ENCODE measurements at regions not wholly inside any gene's neighbourhood (a gene's known extent, or its start where the extent isn't known, plus 50 kb on each side); places are given as distances from the start of the nearest gene placed in this dataset.
"Not testable (repeated sequence)": the region's sequence is repeated elsewhere in the genome, so short reads cannot be mapped to it uniquely, and the experiment has no call there.

- Mint-ChIP-seq H3K36me3 (ENCODE audit: insufficient read depth in 1 of 3, low read depth in 3 of 3) (no peaks in the 10 kb centered on the region; a peak in 1 of 7 replicates), H3K4me3 (no peak overlapping the region), H3K4me1 (peaks cover 2 to 7% of the 10 kb centered on the region in 2 experiments; a peak in 2 of 4 replicates), H3K27me3 (ENCODE audit: low read depth) (no peaks in the 10 kb centered on the region), H3K9me3 (no peaks in the 10 kb centered on the region; a peak in 2 of 5 replicates), H3K27ac (no peak overlapping the region; a peak in 1 of 7 replicates)
- H3K9ac ChIP-seq (ENCODE audit: extremely low read depth, insufficient read length, low read length): no peak overlapping the region
- no peak overlapping the region for H3K14ac ChIP-seq (ENCODE audit: insufficient read depth, low read length)
- no peak overlapping the region for H2BK5ac ChIP-seq (ENCODE audit: insufficient read length, low read length)
- H2AK5ac ChIP-seq (ENCODE audit: insufficient read length, low read length): no peak overlapping the region
- no peak overlapping the region for H3K27ac ChIP-seq (ENCODE audit: insufficient read length, low read depth, low read length)
- no peak overlapping the region for H4K5ac ChIP-seq (ENCODE audit: insufficient read length, low read depth, low read length)
- no peak overlapping the region for H4K8ac ChIP-seq (replicated peaks; ENCODE audit: insufficient read length, low read depth, low read length)
- no peak overlapping the region for H2BK120ac ChIP-seq (ENCODE audit: low read depth, low read length, poor library complexity, severe bottlenecking)
- no peak overlapping the region for H4K91ac ChIP-seq (ENCODE audit: insufficient read length, low read depth, low read length)
- H3K18ac ChIP-seq (ENCODE audit: insufficient read length, low read depth, low read length): no peak overlapping the region
- no peak overlapping the region for H2BK12ac ChIP-seq (ENCODE audit: insufficient read length, low read depth, low read length)
- H3K4me1 ChIP-seq (ENCODE audit: insufficient read depth, low read length): no peaks in the 10 kb centered on the region
- no peak overlapping the region for H3K23ac ChIP-seq (ENCODE audit: insufficient read length, low read depth, low read length)
- no peaks in the 10 kb centered on the region for H3K79me1 ChIP-seq (ENCODE audit: insufficient read depth, low read depth, low read length, poor library complexity, severe bottlenecking)
- no peak for DNase-seq
- H2BK15ac ChIP-seq (ENCODE audit: low read depth, low read length): no peak overlapping the region
- no peak overlapping the region for H2BK20ac ChIP-seq (ENCODE audit: low read depth, low read length, poor library complexity, severe bottlenecking)
- H3K79me2 ChIP-seq (ENCODE audit: insufficient read depth, low read length): no peaks in the 10 kb centered on the region
- H2AFZ ChIP-seq (ENCODE audit: low read length): no peak overlapping the region
- H3K4me2 ChIP-seq (ENCODE audit: insufficient read depth, insufficient read length, low read length): no peak overlapping the region
- H3T11ph ChIP-seq (ENCODE audit: low read length): no peak overlapping the region
- H4K20me1 ChIP-seq (ENCODE audit: control insufficient read depth, insufficient read depth, insufficient read length): no peaks in the 10 kb centered on the region
- H3K4ac ChIP-seq (ENCODE audit: low read depth, low read length): no peak overlapping the region
- H3K9me3 ChIP-seq (ENCODE audit: control insufficient read depth, low read depth, low read length): no peaks in the 10 kb centered on the region
- no peak for TF ChIP-seq CTCF (conservative IDR thresholded peaks at IDR 0.05)
- no peak overlapping the region for H3K56ac ChIP-seq (ENCODE audit: insufficient read length, low read depth, low read length)
- no peaks in the 10 kb centered on the region for H3K27me3 ChIP-seq (ENCODE audit: insufficient read depth, low read length)
- no CpG with 5 or more reads among the region's 5 CpGs for WGBS (ENCODE audit: extremely low coverage, insufficient read length, low lambda C conversion rate)
- H3K23me2 ChIP-seq (ENCODE audit: insufficient read length, low read depth, low read length, poor library complexity, severe bottlenecking): no peaks in the 10 kb centered on the region
These were observed 191.7 kb upstream of the EDNRA start for GRCh38 chr4:147289181-147289580.

GRCh38 chr4:147292604-147293313 is 188.1 kb upstream of the EDNRA start:
- not testable (repeated sequence) for H3K23me2 ChIP-seq (ENCODE audit: insufficient read length, low read depth, low read length, poor library complexity, severe bottlenecking); H3K14ac ChIP-seq (ENCODE audit: insufficient read depth, low read length); H3K79me2 ChIP-seq (ENCODE audit: insufficient read depth, low read length); H4K8ac ChIP-seq (replicated peaks; ENCODE audit: insufficient read length, low read depth, low read length); H3T11ph ChIP-seq (ENCODE audit: low read length); H2AFZ ChIP-seq (ENCODE audit: low read length); H3K4me3 Mint-ChIP-seq; H3K27ac ChIP-seq (ENCODE audit: insufficient read length, low read depth, low read length); H2AK5ac ChIP-seq (ENCODE audit: insufficient read length, low read length); H3K9me3 ChIP-seq (ENCODE audit: control insufficient read depth, low read depth, low read length); H3K56ac ChIP-seq (ENCODE audit: insufficient read length, low read depth, low read length); H3K36me3 Mint-ChIP-seq (ENCODE audit: insufficient read depth in 1 of 3, low read depth in 3 of 3); H3K79me1 ChIP-seq (ENCODE audit: insufficient read depth, low read depth, low read length, poor library complexity, severe bottlenecking); H4K91ac ChIP-seq (ENCODE audit: insufficient read length, low read depth, low read length); H2BK15ac ChIP-seq (ENCODE audit: low read depth, low read length); H3K4me1 Mint-ChIP-seq; H3K4me1 ChIP-seq (ENCODE audit: insufficient read depth, low read length); H3K18ac ChIP-seq (ENCODE audit: insufficient read length, low read depth, low read length); H2BK12ac ChIP-seq (ENCODE audit: insufficient read length, low read depth, low read length); H3K27me3 ChIP-seq (ENCODE audit: insufficient read depth, low read length); H3K27me3 Mint-ChIP-seq (ENCODE audit: low read depth); H4K20me1 ChIP-seq (ENCODE audit: control insufficient read depth, insufficient read depth, insufficient read length); H2BK5ac ChIP-seq (ENCODE audit: insufficient read length, low read length); H2BK20ac ChIP-seq (ENCODE audit: low read depth, low read length, poor library complexity, severe bottlenecking); H3K9ac ChIP-seq (ENCODE audit: extremely low read depth, insufficient read length, low read length); H3K4me2 ChIP-seq (ENCODE audit: insufficient read depth, insufficient read length, low read length); H3K23ac ChIP-seq (ENCODE audit: insufficient read length, low read depth, low read length); H2BK120ac ChIP-seq (ENCODE audit: low read depth, low read length, poor library complexity, severe bottlenecking); H3K4ac ChIP-seq (ENCODE audit: low read depth, low read length); H4K5ac ChIP-seq (ENCODE audit: insufficient read length, low read depth, low read length)
- peaks cover 4 to 11% of the 10 kb centered on the region in 2 experiments; a peak in 4 of 5 replicates for H3K9me3 Mint-ChIP-seq
- H3K27ac Mint-ChIP-seq: peak overlapping the region in 1 of 3 experiments; percentile 86; a peak in 2 of 7 replicates
- no CpG with 5 or more reads among the region's 10 CpGs for WGBS (ENCODE audit: extremely low coverage, insufficient read length, low lambda C conversion rate)
- DNase-seq: peak; percentile 56

All from H9 (cell line).